Dendritic cell treated with granulocyte-macrophage colony-stimulating factor and Interleukin-4, amounts not matched to agents 40 ng/mL and 50 ng/mL, for 4 days (primary cell): ENCODE measurements at regions not wholly inside any gene's neighbourhood (a gene's known extent, or its start where the extent isn't known, plus 50 kb on each side); places are given as distances from the start of the nearest gene placed in this dataset.
"Not testable (repeated sequence)": the region's sequence is repeated elsewhere in the genome, so short reads cannot be mapped to it uniquely, and the experiment has no call there.

Experiments used
- H3K27ac Mint-ChIP-seq: one replicate; pipeline ENCODE4 v1.8.0; 2022; ENCODE audit warnings: mild to moderate bottlenecking, mixed read lengths
- H3K27me3 Mint-ChIP-seq: one replicate; pipeline ENCODE4 v1.8.0; 2022; ENCODE audit warnings: mild to moderate bottlenecking, mixed read lengths
- H3K36me3 Mint-ChIP-seq: one replicate; pipeline ENCODE4 v1.8.0; 2022; ENCODE audit warnings: low read depth, mixed read lengths
- H3K4me1 Mint-ChIP-seq: one replicate; pipeline ENCODE4 v1.8.0; 2022; ENCODE audit warnings: low read depth, mixed read lengths
- H3K4me3 Mint-ChIP-seq: one replicate; pipeline ENCODE4 v1.8.0; 2022; ENCODE audit warnings: mild to moderate bottlenecking, moderate library complexity, mixed read lengths
- H3K9me3 Mint-ChIP-seq: one replicate; pipeline ENCODE4 v1.8.0; 2022; ENCODE audit warnings: mixed read lengths
- intact Hi-C: fragments of 100-400 bp; cut with micrococcal nuclease; formaldehyde crosslinking; loops from one replicate; pipeline ENCODE4 v1.15.0; 2022

DNA sequence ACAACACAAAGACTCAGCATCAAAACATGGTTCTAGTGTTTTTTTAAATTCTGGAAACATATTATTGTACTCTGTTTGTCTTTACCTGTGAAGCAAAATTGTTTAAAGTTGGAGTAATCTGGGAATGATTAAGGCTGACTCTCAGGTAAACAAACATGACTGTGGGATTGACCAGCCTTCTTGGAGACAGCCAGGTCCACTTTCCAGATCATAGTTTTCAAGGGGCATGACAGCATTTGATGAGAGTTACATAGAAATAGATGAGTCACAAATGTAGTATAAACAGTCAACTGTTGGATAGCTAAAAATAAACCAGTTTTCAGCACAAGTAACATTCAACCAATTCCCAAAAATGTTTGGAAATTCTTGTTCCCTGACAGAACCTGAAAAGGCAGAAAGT, 1680.9 kb downstream of the OLFM4 start:
- intact Hi-C loops = no loop called here
- H3K36me3 Mint-ChIP-seq = no peaks in the 10 kb centered on the region
- H3K4me1 Mint-ChIP-seq = no peaks in the 10 kb centered on the region
- H3K27ac Mint-ChIP-seq = no peak overlapping the region
- H3K9me3 Mint-ChIP-seq = peaks cover 9% of the 10 kb centered on the region
- H3K4me3 Mint-ChIP-seq = no peak overlapping the region
- no peaks in the 10 kb centered on the region for H3K27me3 Mint-ChIP-seq

DNA sequence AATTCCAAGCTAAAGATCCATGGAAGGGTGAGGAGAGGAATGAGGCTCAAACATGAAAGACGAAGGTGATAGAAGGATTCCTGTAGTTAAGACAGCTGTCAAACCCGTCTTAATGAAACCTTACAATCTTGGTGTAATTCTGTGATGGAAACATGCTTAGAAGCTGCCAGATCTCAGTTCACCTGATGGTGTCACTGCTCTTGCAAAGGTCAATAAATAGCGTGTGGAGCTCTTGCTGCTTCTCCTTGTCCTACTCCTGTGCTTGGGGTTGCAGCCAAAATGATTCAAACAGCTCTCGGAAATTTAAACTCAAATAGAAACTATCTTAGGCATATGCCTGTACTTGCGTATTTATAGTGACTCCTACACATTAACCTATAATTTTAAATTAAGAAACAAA, 1705.0 kb downstream of the OLFM4 start:
- Mint-ChIP-seq H3K36me3 (no peaks in the 10 kb centered on the region), H3K4me1 (no peaks in the 10 kb centered on the region), H3K27me3 (no peaks in the 10 kb centered on the region), H3K9me3 (peaks cover 20% of the 10 kb centered on the region), H3K27ac (no peak overlapping the region), H3K4me3 (no peak overlapping the region)
- intact Hi-C loops = no loop called here

DNA sequence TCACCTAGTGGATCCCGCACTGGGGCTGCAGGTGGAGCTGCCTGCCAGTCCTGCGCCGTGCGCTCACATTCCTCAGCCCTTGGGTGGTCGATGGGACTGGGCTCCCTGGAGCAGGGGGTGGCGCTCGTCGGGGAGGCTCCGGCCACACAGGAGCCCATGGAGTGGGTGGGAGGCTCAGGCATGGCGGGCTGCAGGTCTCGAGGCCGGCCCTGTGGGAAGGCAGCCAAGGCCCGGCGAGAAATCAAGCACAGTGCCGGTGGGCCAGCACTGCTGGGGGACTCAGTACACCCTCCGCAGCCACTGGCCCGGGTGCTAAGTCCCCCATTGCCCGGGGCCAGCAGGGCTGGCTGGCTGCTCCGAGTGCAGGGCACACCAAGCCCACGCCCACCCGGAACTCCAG, 1708.6 kb downstream of the OLFM4 start:
- intact Hi-C loops, H3K4me1 Mint-ChIP-seq, H3K27ac Mint-ChIP-seq, H3K36me3 Mint-ChIP-seq, H3K4me3 Mint-ChIP-seq, H3K27me3 Mint-ChIP-seq: not testable (repeated sequence)
- peaks cover 10% of the 10 kb centered on the region for H3K9me3 Mint-ChIP-seq

DNA sequence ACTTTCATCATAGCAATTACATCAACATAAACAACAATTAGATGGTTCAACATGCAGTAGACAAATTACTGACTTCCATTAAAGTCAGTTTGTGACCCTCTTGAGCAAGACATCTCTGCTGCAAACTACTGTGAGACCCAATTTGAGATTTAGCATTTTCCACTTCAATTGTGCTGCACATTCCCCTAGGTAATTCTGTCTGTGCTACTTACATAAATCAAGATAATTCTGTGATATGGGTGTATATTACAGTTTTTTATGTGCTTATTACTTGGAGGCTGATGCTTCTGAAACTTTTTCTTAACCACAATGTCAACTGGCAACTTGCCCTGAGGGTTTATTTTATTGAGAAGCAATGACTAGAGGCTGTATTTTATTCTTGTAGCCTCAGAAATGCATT, 1714.4 kb downstream of the OLFM4 start:
- Mint-ChIP-seq H3K27me3 (no peaks in the 10 kb centered on the region), H3K27ac (no peak overlapping the region), H3K4me3 (no peak overlapping the region), H3K9me3 (no peaks in the 10 kb centered on the region), H3K4me1 (no peaks in the 10 kb centered on the region), H3K36me3 (no peaks in the 10 kb centered on the region)
- intact Hi-C loops = no loop called here

DNA sequence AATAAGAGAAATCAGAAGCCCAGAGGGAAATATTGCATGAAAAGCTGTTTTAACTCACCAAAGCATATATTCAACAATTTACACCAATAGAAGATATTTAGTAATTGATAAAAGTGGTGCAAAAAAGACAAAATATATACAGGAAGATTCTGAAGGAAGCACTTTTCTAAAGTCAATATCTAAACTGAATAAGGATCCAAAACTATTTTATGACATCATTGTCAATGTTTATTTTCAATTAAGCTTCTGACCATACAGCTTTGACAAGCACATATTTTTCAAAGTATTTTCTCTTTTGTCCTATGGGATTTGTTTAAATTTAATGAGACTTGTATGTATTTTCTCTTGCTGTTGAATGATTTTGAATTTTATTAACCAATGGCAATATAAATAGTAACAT, 1716.1 kb downstream of the OLFM4 start:
- Mint-ChIP-seq H3K27me3 (no peaks in the 10 kb centered on the region), H3K27ac (no peak overlapping the region), H3K9me3 (no peaks in the 10 kb centered on the region), H3K36me3 (no peaks in the 10 kb centered on the region), H3K4me3 (no peak overlapping the region), H3K4me1 (no peaks in the 10 kb centered on the region)
- intact Hi-C loops = no loop called here

DNA sequence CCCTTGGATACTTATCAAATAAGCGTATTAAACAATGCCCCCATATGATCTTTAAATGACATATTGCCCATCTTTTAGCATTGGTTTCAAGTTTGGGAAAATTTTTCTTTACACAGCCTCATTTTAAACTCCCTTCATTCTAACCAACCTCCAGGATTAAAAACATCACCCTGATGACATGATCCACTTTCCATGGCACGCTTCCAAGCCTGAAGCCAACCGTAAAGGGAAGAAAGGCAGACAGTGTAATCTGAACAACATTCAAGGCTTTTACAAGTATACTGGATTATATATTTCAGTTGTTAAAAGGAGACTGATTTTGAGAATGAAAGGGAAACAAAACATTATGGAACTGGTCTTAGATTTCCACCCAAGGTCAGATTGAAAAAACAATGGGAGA, 1721.9 kb downstream of the OLFM4 start:
- H3K36me3 Mint-ChIP-seq = no peaks in the 10 kb centered on the region
- H3K4me1 Mint-ChIP-seq = no peaks in the 10 kb centered on the region
- intact Hi-C loops = no loop called here
- no peaks in the 10 kb centered on the region for H3K9me3 Mint-ChIP-seq
- H3K4me3 Mint-ChIP-seq = no peak overlapping the region
- no peaks in the 10 kb centered on the region for H3K27me3 Mint-ChIP-seq
- no peak overlapping the region for H3K27ac Mint-ChIP-seq

DNA sequence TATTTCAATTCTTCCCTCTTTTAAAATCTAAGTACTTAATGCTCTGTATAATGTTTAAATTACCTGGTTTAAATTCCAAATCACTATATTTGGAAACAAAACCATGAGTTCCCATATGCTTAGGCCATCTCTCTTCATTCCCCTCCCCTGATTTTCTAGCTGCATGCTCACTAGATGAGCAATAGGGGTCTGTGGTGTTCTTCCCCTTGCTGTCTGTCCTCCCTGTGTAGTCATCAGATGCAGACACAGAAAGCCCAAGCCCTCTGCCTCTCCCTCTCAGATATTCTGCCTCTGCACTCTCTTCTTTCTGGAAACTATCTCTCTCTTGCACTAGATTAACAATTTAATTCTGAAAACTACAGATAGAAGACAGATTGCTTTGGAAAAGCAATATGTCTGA, 1730.2 kb downstream of the OLFM4 start:
- H3K4me1 Mint-ChIP-seq = no peaks in the 10 kb centered on the region
- no peaks in the 10 kb centered on the region for H3K36me3 Mint-ChIP-seq
- intact Hi-C loops = no loop called here
- no peak overlapping the region for H3K4me3 Mint-ChIP-seq
- H3K9me3 Mint-ChIP-seq = peaks cover 14% of the 10 kb centered on the region
- H3K27ac Mint-ChIP-seq = no peak overlapping the region
- H3K27me3 Mint-ChIP-seq = no peaks in the 10 kb centered on the region

DNA sequence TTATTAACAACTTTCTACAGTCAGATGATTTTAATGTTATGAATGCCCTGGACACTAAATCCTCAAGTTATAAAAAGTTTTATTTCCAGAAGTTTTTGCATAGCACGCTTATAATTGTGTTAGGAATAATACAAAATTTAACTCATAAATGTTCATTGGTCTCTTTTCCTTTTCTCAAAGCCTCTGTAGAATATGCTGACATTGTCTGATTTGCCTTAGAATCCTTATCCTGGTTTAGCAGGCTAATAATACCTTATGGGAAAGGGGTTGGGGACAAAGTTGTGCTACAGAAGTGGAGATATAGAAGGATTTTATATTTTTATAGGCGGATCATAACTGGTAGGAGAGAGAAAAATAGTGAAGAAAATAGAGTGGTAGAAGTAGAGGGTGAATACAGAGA, 1739.6 kb downstream of the OLFM4 start:
- Mint-ChIP-seq H3K9me3 (peaks cover 5% of the 10 kb centered on the region), H3K27me3 (no peaks in the 10 kb centered on the region), H3K27ac (no peak overlapping the region), H3K36me3 (no peaks in the 10 kb centered on the region), H3K4me1 (no peaks in the 10 kb centered on the region), H3K4me3 (no peak overlapping the region)
- intact Hi-C loops = no loop called here

DNA sequence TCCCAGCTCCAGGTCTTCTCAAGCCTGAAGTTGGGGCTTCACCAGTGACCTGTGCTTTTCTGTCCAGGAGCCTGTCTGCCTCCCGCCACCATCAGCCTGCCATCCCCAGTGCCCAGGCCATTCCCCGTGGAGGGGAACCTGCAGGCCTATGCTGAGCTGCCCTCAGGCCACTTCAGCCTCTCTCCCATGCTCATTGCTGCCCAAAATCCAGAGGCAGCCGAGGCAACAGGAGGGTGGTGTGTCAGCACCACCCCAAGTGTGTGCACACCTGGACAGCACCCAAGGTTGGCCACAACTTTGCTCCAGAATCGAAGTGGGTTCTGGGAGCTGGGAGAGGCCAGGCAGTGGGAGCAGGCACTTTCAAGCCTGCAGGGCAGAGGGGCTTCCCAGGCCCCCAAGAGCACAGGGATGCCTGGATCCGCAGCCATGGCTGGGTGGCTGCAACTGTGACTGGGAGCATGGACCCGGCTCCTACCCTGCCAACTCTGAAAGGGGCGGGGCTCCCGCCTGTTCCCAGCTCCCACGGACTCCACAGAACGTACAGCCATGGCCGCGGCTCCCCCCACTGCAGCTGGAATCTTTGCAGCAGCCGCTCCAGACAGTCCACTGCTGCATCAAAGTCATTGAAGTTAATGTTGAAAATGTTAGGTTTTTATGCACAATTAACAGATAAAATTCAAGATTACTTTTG, 1747.0 kb downstream of the OLFM4 start:
- H3K27ac Mint-ChIP-seq = no peak overlapping the region
- H3K27me3 Mint-ChIP-seq = no peaks in the 10 kb centered on the region
- H3K36me3 Mint-ChIP-seq = no peaks in the 10 kb centered on the region
- intact Hi-C loops = no loop called here
- H3K4me3 Mint-ChIP-seq = no peak overlapping the region
- H3K4me1 Mint-ChIP-seq = no peaks in the 10 kb centered on the region
- peaks cover 17% of the 10 kb centered on the region for H3K9me3 Mint-ChIP-seq

DNA sequence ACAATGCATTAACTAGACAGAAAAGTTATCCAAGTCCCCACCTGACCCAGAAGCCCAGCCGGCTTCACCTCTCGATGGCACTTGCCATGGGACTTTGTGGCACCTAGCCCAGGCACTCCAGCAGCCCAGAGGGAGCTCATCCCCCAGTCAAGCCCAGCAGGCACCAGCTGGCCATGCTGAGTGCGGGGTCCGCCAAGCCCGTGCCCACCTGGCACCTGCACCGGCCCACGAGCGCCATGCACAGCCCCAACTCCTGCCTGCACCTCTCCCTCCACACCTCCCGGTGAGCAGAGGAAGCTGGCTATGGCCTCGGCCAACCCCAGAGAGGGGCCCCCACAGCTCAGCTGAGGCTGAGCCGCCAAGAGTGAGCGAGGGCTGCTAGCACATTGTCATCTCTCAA, 1759.1 kb downstream of the OLFM4 start:
- intact Hi-C loops = no loop called here
- peaks cover 9% of the 10 kb centered on the region for H3K9me3 Mint-ChIP-seq
- H3K27ac Mint-ChIP-seq = no peak overlapping the region
- no peaks in the 10 kb centered on the region for H3K36me3 Mint-ChIP-seq
- no peaks in the 10 kb centered on the region for H3K27me3 Mint-ChIP-seq
- H3K4me1 Mint-ChIP-seq = no peaks in the 10 kb centered on the region
- H3K4me3 Mint-ChIP-seq = no peak overlapping the region

DNA sequence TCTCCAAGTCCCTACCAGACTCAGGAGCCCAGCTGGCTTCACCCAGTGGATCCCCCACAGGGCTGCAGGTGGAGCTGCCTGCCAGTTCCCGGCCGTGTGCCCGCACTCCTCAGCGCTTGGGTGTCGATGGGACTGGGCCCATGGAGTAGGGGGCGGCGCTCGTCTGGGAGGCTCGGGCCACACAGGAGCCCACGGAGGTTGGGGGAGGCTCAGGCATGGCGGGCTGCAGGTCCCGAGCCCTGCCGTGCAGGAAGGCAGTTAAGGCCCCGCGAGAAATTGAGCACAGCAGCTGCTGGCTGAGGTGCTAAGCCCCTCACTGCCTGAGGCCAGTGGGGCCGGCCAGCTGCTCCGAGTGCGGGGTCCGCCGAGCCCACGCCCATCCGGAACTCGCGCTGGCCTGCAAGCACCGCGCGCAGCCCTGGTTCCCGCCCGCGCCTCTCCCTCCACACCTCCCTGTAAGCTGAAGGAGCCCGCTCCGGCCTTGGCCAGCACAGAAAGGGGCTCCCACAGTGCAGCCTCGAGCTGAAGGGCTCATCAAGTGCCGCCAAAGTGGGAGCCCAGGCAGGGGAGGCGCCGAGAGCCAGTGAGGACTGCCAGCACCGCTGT, 1771.1 kb downstream of the OLFM4 start:
- H3K4me3 Mint-ChIP-seq = no peak overlapping the region

DNA sequence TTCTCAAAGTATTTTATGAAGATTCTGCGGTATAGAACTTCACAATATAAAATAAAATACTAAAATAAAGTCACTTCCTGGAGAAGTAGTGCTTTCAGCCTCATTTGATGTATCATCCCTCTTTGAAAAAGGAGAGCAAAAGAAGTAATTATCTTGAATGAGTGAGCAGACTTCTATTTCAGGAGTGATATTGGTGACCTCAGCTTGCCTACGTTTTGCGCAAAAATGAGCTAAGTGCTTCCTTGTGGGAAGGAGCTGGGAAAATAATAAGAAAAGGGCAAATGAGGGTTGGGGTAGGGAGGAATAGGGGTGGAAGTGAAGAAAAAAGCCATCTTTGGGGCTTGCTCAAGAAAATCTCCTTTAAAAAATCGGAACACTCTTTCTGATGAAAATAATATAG, 1773.6 kb downstream of the OLFM4 start:
- intact Hi-C loops = no loop called here
- no peak overlapping the region for H3K4me3 Mint-ChIP-seq
- H3K9me3 Mint-ChIP-seq = peaks cover 12% of the 10 kb centered on the region
- no peak overlapping the region for H3K27ac Mint-ChIP-seq
- no peaks in the 10 kb centered on the region for H3K36me3 Mint-ChIP-seq
- no peaks in the 10 kb centered on the region for H3K27me3 Mint-ChIP-seq
- H3K4me1 Mint-ChIP-seq = no peaks in the 10 kb centered on the region

More for the DNA sequence above, 1771.1 kb downstream of the OLFM4 start:
- H3K27me3 Mint-ChIP-seq = no peaks in the 10 kb centered on the region
- intact Hi-C loops = no loop called here
- H3K27ac Mint-ChIP-seq = no peak overlapping the region
- no peaks in the 10 kb centered on the region for H3K4me1 Mint-ChIP-seq
- H3K9me3 Mint-ChIP-seq = peaks cover 12% of the 10 kb centered on the region
- H3K36me3 Mint-ChIP-seq = no peaks in the 10 kb centered on the region

DNA sequence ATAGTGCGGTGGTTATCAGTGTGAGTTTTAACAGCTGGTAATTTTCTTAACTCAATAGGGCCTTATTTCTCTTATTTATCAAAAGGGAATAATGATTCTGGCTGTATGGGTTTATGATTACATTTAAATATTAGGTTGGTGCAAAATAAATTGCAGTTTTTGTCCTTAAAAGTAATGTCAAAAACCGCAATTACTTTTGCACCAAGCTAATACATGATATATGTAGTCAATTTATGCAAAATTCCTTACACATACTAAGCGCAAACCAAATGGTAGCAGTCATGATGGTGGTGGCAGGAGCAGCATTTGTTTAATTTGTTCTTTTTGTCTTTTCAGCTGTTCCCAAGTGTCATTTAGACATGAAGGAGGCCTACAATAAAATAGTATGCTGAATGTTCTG, 1777.1 kb downstream of the OLFM4 start:
- intact Hi-C loops = no loop called here
- Mint-ChIP-seq H3K36me3 (no peaks in the 10 kb centered on the region), H3K9me3 (peaks cover 1% of the 10 kb centered on the region), H3K27me3 (no peaks in the 10 kb centered on the region), H3K4me1 (no peaks in the 10 kb centered on the region), H3K4me3 (no peak overlapping the region), H3K27ac (no peak overlapping the region)

DNA sequence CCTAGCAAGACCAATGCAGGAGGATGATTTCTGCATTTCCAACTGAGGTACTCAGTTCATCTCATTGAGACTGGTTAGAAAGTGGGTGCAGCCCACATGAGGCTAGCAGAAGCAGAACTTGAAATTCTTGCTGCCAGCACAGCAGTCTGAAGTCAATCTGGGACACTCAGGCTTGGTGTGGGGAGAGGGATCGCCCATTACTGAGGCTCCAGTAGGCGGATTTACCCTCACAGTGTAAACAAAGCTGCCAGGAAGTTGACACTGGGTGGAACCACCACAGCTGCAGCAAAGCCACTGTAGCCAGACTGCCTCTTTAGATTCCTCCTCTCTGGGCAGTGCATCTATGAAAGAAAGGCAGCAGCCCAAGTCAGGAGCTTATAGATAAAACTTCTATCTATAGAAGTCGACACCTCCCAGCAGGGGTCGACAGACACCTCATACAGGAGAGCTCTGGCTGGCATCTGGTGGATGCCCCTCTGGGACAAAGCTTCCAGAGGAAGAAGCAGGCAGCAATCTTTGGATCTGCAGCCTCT, 1793.4 kb downstream of the OLFM4 start:
- H3K4me3 Mint-ChIP-seq, H3K36me3 Mint-ChIP-seq, H3K27ac Mint-ChIP-seq, H3K27me3 Mint-ChIP-seq, intact Hi-C loops, H3K4me1 Mint-ChIP-seq: not testable (repeated sequence)
- peaks cover 60% of the 10 kb centered on the region for H3K9me3 Mint-ChIP-seq
